ENCODE measurements at regions not wholly inside any gene's neighbourhood (a gene's known extent, or its start where the extent isn't known, plus 50 kb on each side); places are given as distances from the start of the nearest gene placed in this dataset.

- Histone ChIP-seq H3K4me1 (ENCODE audit: control insufficient read depth, insufficient read depth, low read length) (no peaks in the 10 kb centered on the region), H3K9me3 (ENCODE audit: control insufficient read depth, low read length) (peaks cover 13% of the 10 kb centered on the region), H3K27me3 (replicated peaks; ENCODE audit: control insufficient read depth, insufficient read depth, low read length) (peaks cover 49% of the 10 kb centered on the region), H3K9ac (ENCODE audit: low read length) (no peak overlapping the region), H3K4me3 (ENCODE audit: low read length) (no peak overlapping the region), H3K36me3 (ENCODE audit: control insufficient read depth, insufficient read depth, low read length, severe bottlenecking) (no peaks in the 10 kb centered on the region)
- DNase-seq (ENCODE audit: low read depth), result no peak
Observed at GRCh38 chr22:44587737-44588310, 89.8 kb upstream of the RTL6 start.

GRCh38 chr22:44586999-44587736 is 89.1 kb upstream of the RTL6 start:
- H3K4me1 ChIP-seq (ENCODE audit: control insufficient read depth, insufficient read depth, low read length), result no peaks in the 10 kb centered on the region
- no peak for DNase-seq (ENCODE audit: low read depth)

GRCh38 chr22:44586351-44586990 is 88.4 kb upstream of the RTL6 start:
- Histone ChIP-seq H3K9me3 (ENCODE audit: control insufficient read depth, low read length) (peaks cover 13% of the 10 kb centered on the region), H3K9ac (ENCODE audit: low read length) (no peak overlapping the region), H3K4me1 (ENCODE audit: control insufficient read depth, insufficient read depth, low read length) (no peaks in the 10 kb centered on the region), H3K27me3 (replicated peaks; ENCODE audit: control insufficient read depth, insufficient read depth, low read length) (peaks cover 46% of the 10 kb centered on the region), H3K4me3 (ENCODE audit: low read length) (no peak overlapping the region), H3K36me3 (ENCODE audit: control insufficient read depth, insufficient read depth, low read length, severe bottlenecking) (no peaks in the 10 kb centered on the region)
- DNase-seq (ENCODE audit: low read depth), result no peak

More at GRCh38 chr22:44586999-44587736, 89.1 kb upstream of the RTL6 start:
- no peaks in the 10 kb centered on the region for H3K36me3 ChIP-seq (ENCODE audit: control insufficient read depth, insufficient read depth, low read length, severe bottlenecking)
- H3K9ac ChIP-seq (ENCODE audit: low read length), result no peak overlapping the region
- H3K27me3 ChIP-seq (replicated peaks; ENCODE audit: control insufficient read depth, insufficient read depth, low read length), result peaks cover 49% of the 10 kb centered on the region
- peaks cover 13% of the 10 kb centered on the region for H3K9me3 ChIP-seq (ENCODE audit: control insufficient read depth, low read length)
- no peak overlapping the region for H3K4me3 ChIP-seq (ENCODE audit: low read length)

- H3K27me3 ChIP-seq (replicated peaks; ENCODE audit: control insufficient read depth, insufficient read depth, low read length), result peaks cover 41% of the 10 kb centered on the region
Observed at GRCh38 chr22:44585559-44586350, 87.7 kb upstream of the RTL6 start.

GRCh38 chr22:44584256-44584902 is 86.3 kb upstream of the RTL6 start:
- no peak for DNase-seq (ENCODE audit: low read depth)
- peaks cover 11% of the 10 kb centered on the region for H3K9me3 ChIP-seq (ENCODE audit: control insufficient read depth, low read length)
- H3K27me3 ChIP-seq (replicated peaks; ENCODE audit: control insufficient read depth, insufficient read depth, low read length), result peaks cover 31% of the 10 kb centered on the region

More at GRCh38 chr22:44585559-44586350, 87.7 kb upstream of the RTL6 start:
- H3K9me3 ChIP-seq (ENCODE audit: control insufficient read depth, low read length), result peaks cover 13% of the 10 kb centered on the region
- no peak overlapping the region for H3K4me3 ChIP-seq (ENCODE audit: low read length)
- H3K9ac ChIP-seq (ENCODE audit: low read length), result no peak overlapping the region
- no peaks in the 10 kb centered on the region for H3K36me3 ChIP-seq (ENCODE audit: control insufficient read depth, insufficient read depth, low read length, severe bottlenecking)
- no peaks in the 10 kb centered on the region for H3K4me1 ChIP-seq (ENCODE audit: control insufficient read depth, insufficient read depth, low read length)
- no peak for DNase-seq (ENCODE audit: low read depth)

GRCh38 chr22:44583854-44584253 is 85.8 kb upstream of the RTL6 start:
- peaks cover 11% of the 10 kb centered on the region for H3K9me3 ChIP-seq (ENCODE audit: control insufficient read depth, low read length)
- no peak for DNase-seq (ENCODE audit: low read depth)
- H3K27me3 ChIP-seq (replicated peaks; ENCODE audit: control insufficient read depth, insufficient read depth, low read length), result peaks cover 36% of the 10 kb centered on the region
- H3K4me1 ChIP-seq (ENCODE audit: control insufficient read depth, insufficient read depth, low read length), result no peaks in the 10 kb centered on the region
- no peaks in the 10 kb centered on the region for H3K36me3 ChIP-seq (ENCODE audit: control insufficient read depth, insufficient read depth, low read length, severe bottlenecking)
- no peak overlapping the region for H3K4me3 ChIP-seq (ENCODE audit: low read length)
- H3K9ac ChIP-seq (ENCODE audit: low read length), result no peak overlapping the region

More at GRCh38 chr22:44584256-44584902, 86.3 kb upstream of the RTL6 start:
- Histone ChIP-seq H3K4me1 (ENCODE audit: control insufficient read depth, insufficient read depth, low read length) (no peaks in the 10 kb centered on the region), H3K36me3 (ENCODE audit: control insufficient read depth, insufficient read depth, low read length, severe bottlenecking) (no peaks in the 10 kb centered on the region), H3K4me3 (ENCODE audit: low read length) (no peak overlapping the region), H3K9ac (ENCODE audit: low read length) (no peak overlapping the region)

- Histone ChIP-seq H3K36me3 (ENCODE audit: control insufficient read depth, insufficient read depth, low read length, severe bottlenecking) (no peaks in the 10 kb centered on the region), H3K9ac (ENCODE audit: low read length) (no peak overlapping the region), H3K4me1 (ENCODE audit: control insufficient read depth, insufficient read depth, low read length) (no peaks in the 10 kb centered on the region), H3K27me3 (replicated peaks; ENCODE audit: control insufficient read depth, insufficient read depth, low read length) (peaks cover 42% of the 10 kb centered on the region), H3K9me3 (ENCODE audit: control insufficient read depth, low read length) (peaks cover 11% of the 10 kb centered on the region), H3K4me3 (ENCODE audit: low read length) (no peak overlapping the region)
- no peak for DNase-seq (ENCODE audit: low read depth)
Observed at GRCh38 chr22:44583061-44583760, 85.2 kb upstream of the RTL6 start.

- DNase-seq (ENCODE audit: low read depth), result no peak
- Histone ChIP-seq H3K4me3 (ENCODE audit: low read length) (no peak overlapping the region), H3K9ac (ENCODE audit: low read length) (no peak overlapping the region), H3K36me3 (ENCODE audit: control insufficient read depth, insufficient read depth, low read length, severe bottlenecking) (no peaks in the 10 kb centered on the region), H3K27me3 (replicated peaks; ENCODE audit: control insufficient read depth, insufficient read depth, low read length) (peaks cover 43% of the 10 kb centered on the region), H3K9me3 (ENCODE audit: control insufficient read depth, low read length) (peaks cover 3% of the 10 kb centered on the region), H3K4me1 (ENCODE audit: control insufficient read depth, insufficient read depth, low read length) (no peaks in the 10 kb centered on the region)
Observed at GRCh38 chr22:44582016-44582415, 84.0 kb upstream of the RTL6 start.

GRCh38 chr22:44581096-44581435 is 83.0 kb upstream of the RTL6 start:
- Histone ChIP-seq H3K9me3 (ENCODE audit: control insufficient read depth, low read length) (peaks cover 3% of the 10 kb centered on the region), H3K9ac (ENCODE audit: low read length) (no peak overlapping the region), H3K36me3 (ENCODE audit: control insufficient read depth, insufficient read depth, low read length, severe bottlenecking) (no peaks in the 10 kb centered on the region), H3K4me3 (ENCODE audit: low read length) (no peak overlapping the region), H3K4me1 (ENCODE audit: control insufficient read depth, insufficient read depth, low read length) (no peaks in the 10 kb centered on the region), H3K27me3 (replicated peaks; ENCODE audit: control insufficient read depth, insufficient read depth, low read length) (peaks cover 41% of the 10 kb centered on the region)
- DNase-seq (ENCODE audit: low read depth), result no peak

GRCh38 chr22:44580176-44581095 is 82.4 kb upstream of the RTL6 start:
- no peak overlapping the region for H3K4me3 ChIP-seq (ENCODE audit: low read length)
- H3K27me3 ChIP-seq (replicated peaks; ENCODE audit: control insufficient read depth, insufficient read depth, low read length), result peaks cover 40% of the 10 kb centered on the region
- H3K4me1 ChIP-seq (ENCODE audit: control insufficient read depth, insufficient read depth, low read length), result no peaks in the 10 kb centered on the region
- H3K9ac ChIP-seq (ENCODE audit: low read length), result no peak overlapping the region
- no peak for DNase-seq (ENCODE audit: low read depth)
- peaks cover 3% of the 10 kb centered on the region for H3K9me3 ChIP-seq (ENCODE audit: control insufficient read depth, low read length)
- H3K36me3 ChIP-seq (ENCODE audit: control insufficient read depth, insufficient read depth, low read length, severe bottlenecking), result no peaks in the 10 kb centered on the region
